ENCODE measurements at regions not wholly inside any gene's neighbourhood (a gene's known extent, or its start where the extent isn't known, plus 50 kb on each side); places are given as distances from the start of the nearest gene placed in this dataset.

DNA sequence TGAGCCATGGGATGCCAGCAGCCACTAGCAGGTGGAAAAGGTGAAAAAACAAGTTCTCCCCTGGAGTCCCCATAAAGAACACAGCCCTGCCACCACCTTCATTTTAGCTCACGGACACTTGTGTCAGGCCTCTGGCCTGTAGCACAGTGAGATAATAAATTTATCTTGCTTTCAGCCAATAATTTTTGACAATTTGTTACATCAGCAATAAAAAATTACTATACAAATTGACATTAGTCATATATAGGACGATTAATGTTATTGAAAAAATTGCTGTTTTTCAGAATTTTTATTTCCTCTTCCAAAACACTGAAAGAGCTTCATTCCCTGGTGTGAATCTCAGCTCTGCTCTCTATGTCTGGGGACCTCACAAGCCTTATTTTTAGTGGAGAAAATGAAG, 152.9 kb upstream of the ETV3 start (continued):
- TF ChIP-seq EP300 (IDR thresholded peaks at IDR 0.05; ENCODE audit: borderline replicate concordance in 1 of 2, low read depth in 1 of 2, low read length in 1 of 2) (no peak), GABPA (IDR thresholded peaks at IDR 0.05; ENCODE audit: low read depth) (no peak)

DNA sequence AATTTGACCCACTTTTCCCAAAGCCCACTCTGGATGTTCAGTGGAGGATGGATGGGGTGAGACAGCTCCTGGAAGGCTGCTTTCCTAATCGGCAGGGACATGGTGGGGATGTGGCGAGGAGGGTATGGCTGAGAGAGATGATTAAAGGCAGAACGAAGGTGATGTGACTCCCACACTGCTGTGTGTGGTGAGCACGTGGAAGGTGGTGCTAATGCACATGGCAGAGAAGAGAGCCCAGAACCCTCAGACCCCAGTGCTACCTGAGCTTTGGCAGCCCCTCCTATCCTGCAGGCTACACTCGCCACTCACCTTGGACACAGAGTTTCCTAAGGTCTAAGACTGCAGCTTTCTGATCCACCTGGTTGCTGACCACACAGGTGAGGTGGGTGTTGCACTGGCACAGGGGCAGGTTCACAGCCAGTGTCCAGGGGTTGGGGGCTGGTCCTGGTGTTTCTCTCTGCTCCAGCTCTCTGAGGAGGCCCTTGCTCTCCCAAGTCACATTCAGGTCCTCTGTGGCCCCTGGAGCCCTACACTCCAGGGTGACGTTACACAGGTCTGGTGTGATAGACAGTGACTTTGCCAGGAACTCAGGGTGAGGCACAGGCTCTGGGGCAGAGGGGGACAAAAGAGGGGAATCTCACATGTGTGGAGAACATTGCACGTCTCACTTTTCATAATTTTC, 151.4 kb upstream of the ETV3 start:
- H3K27me3 ChIP-seq (ENCODE audit: insufficient read depth) = peaks cover 26% of the 10 kb centered on the region; the same call in 1 of the 2 replicates
- no peaks in the 10 kb centered on the region for H4K20me1 ChIP-seq (ENCODE audit: insufficient read depth)
- no peak overlapping the region for H3K27ac ChIP-seq (ENCODE audit: low read depth in 2 of 2, low read length in 1 of 2)
- no peaks in the 10 kb centered on the region for H3K9me2 ChIP-seq
- POLR2A ChIA-PET = no interaction called here
- H3K36me3 ChIP-seq (replicated peaks in 1 of 2; ENCODE audit: control insufficient read depth in 1 of 2, insufficient read depth in 2 of 2, low read length in 1 of 2) = no peaks in the 10 kb centered on the region
- no peak overlapping the region for H2AFZ ChIP-seq (ENCODE audit: low read depth)
- WGBS (ENCODE audit: low lambda C conversion rate) = 4% methylated on average over 7 of the region's 7 CpGs
- H3F3A ChIP-seq (replicated peaks; ENCODE audit: insufficient read depth) = no peaks in the 10 kb centered on the region
- CTCF ChIA-PET = no interaction called here
- H3K79me2 ChIP-seq (ENCODE audit: insufficient read depth) = no peaks in the 10 kb centered on the region
- no peak overlapping the region for H3K4me3 ChIP-seq (ENCODE audit: low read depth in 2 of 2, low read length in 1 of 2)
- no peak overlapping the region for H3K4me2 ChIP-seq
- H3K4me1 ChIP-seq (ENCODE audit: control insufficient read depth in 1 of 2, insufficient read depth in 2 of 2, low read depth in 1 of 2, low read length in 1 of 2) = no peaks in the 10 kb centered on the region
- H3K9me3 ChIP-seq = no peaks in the 10 kb centered on the region
- DNase-seq = no peak
- no peak overlapping the region for H3K9ac ChIP-seq
- TF ChIP-seq RFX5 (IDR thresholded peaks at IDR 0.05; ENCODE audit: low read length) = no peak
- no peak for TF ChIP-seq MXI1 (IDR thresholded peaks at IDR 0.05; ENCODE audit: low read depth, low read length)
- TF ChIP-seq RXRA (IDR thresholded peaks at IDR 0.05; ENCODE audit: borderline replicate concordance, low read depth) = no peak
- TF ChIP-seq NRF1 (IDR thresholded peaks at IDR 0.05; ENCODE audit: low read depth, low read length) = no peak
- no peak for TF ChIP-seq SIN3A (IDR thresholded peaks at IDR 0.05; ENCODE audit: borderline replicate concordance, low read depth, low read length)
- no peak for TF ChIP-seq FOSL2 (IDR thresholded peaks at IDR 0.05; ENCODE audit: borderline replicate concordance, low read depth)

- no peak overlapping the region for H3K27ac ChIP-seq (ENCODE audit: low read depth in 2 of 2, low read length in 1 of 2)
- no peaks in the 10 kb centered on the region for H3K36me3 ChIP-seq (replicated peaks in 1 of 2; ENCODE audit: control insufficient read depth in 1 of 2, insufficient read depth in 2 of 2, low read length in 1 of 2)
- H4K20me1 ChIP-seq (ENCODE audit: insufficient read depth) = no peaks in the 10 kb centered on the region
- POLR2A ChIA-PET = no interaction called here
- no peak for DNase-seq
- no peak overlapping the region for H3K4me2 ChIP-seq
- H3K9me2 ChIP-seq = no peaks in the 10 kb centered on the region
- no peak overlapping the region for H2AFZ ChIP-seq (ENCODE audit: low read depth)
- no peak overlapping the region for H3K9ac ChIP-seq
- H3K79me2 ChIP-seq (ENCODE audit: insufficient read depth) = no peaks in the 10 kb centered on the region
- H3K4me3 ChIP-seq (ENCODE audit: low read depth in 2 of 2, low read length in 1 of 2) = no peak overlapping the region
- peaks cover 26% of the 10 kb centered on the region; the same call in 1 of the 2 replicates for H3K27me3 ChIP-seq (ENCODE audit: insufficient read depth)
- H3K4me1 ChIP-seq (ENCODE audit: control insufficient read depth in 1 of 2, insufficient read depth in 2 of 2, low read depth in 1 of 2, low read length in 1 of 2) = no peaks in the 10 kb centered on the region
- no peaks in the 10 kb centered on the region for H3K9me3 ChIP-seq
- H3F3A ChIP-seq (replicated peaks; ENCODE audit: insufficient read depth) = no peaks in the 10 kb centered on the region
- TF ChIP-seq CHD2 (IDR thresholded peaks at IDR 0.05; ENCODE audit: low read length, partially characterized antibody) (no peak), TEAD4 (IDR thresholded peaks at IDR 0.05; ENCODE audit: borderline replicate concordance, insufficient read depth) (no peak), FOXJ3 (CRISPR knock-in tag; IDR thresholded peaks at IDR 0.05) (no peak), POLR2AphosphoS5 (IDR thresholded peaks at IDR 0.05; ENCODE audit: low read depth, low read length) (no peak)
- CTCF ChIA-PET = no interaction called here
Observed at GRCh38 chr1:157288996-157289395, 150.8 kb upstream of the ETV3 start.

All from SK-N-SH (cell line).